Osteoblast (primary cell): ENCODE measurements at regions not wholly inside any gene's neighbourhood (a gene's known extent, or its start where the extent isn't known, plus 50 kb on each side); places are given as distances from the start of the nearest gene placed in this dataset.

Source experiments
- DNase-seq: peaks from one replicate; pipeline ENCODE4 v3.0.0; 2011; ENCODE audit warnings: low spot score, mixed read lengths; ENCODE audit not compliant: insufficient read length; ENCODE audit errors: missing footprints
- H2AFZ ChIP-seq: 2 replicates; pipeline ENCODE4 v1.6.0; 2011; ENCODE audit warnings: mild to moderate bottlenecking, low read length
- H3K27ac ChIP-seq: 2 replicates; pipeline ENCODE4 v1.5.1; 2011; ENCODE audit warnings: mild to moderate bottlenecking, low read depth, low read length, moderate library complexity
- H3K27me3 ChIP-seq: 2 replicates; pipeline ENCODE4 v1.6.0; 2012; ENCODE audit warnings: mild to moderate bottlenecking, control low read depth, inconsistent platforms, low read length, moderate library complexity; ENCODE audit not compliant: insufficient read depth
- H3K36me3 ChIP-seq: 2 replicates; pipeline ENCODE4 v1.5.1; 2011; ENCODE audit warnings: mild to moderate bottlenecking, low read length, control low read depth, moderate library complexity; ENCODE audit not compliant: insufficient read depth
- H3K4me1 ChIP-seq: 2 replicates; pipeline ENCODE4 v1.5.1; 2011; ENCODE audit warnings: mild to moderate bottlenecking, low read length, control low read depth, moderate library complexity; ENCODE audit not compliant: insufficient read depth
- H3K4me2 ChIP-seq: 2 replicates; pipeline ENCODE4 v1.6.0; 2011; ENCODE audit warnings: mild to moderate bottlenecking, low read length; ENCODE audit not compliant: insufficient read depth
- H3K4me3 ChIP-seq: fragments of 200-600 bp; sonication (generic); 3 replicates; pipeline ENCODE4 v1.5.1; 2012; ENCODE audit warnings: mild to moderate bottlenecking, low read length, inconsistent platforms; ENCODE audit not compliant: insufficient read depth
- H3K79me2 ChIP-seq: 2 replicates; pipeline ENCODE4 v1.6.0; 2012; ENCODE audit warnings: mild to moderate bottlenecking, low read length, control low read depth, inconsistent platforms; ENCODE audit not compliant: insufficient read depth
- H3K9me3 ChIP-seq: 2 replicates; pipeline ENCODE4 v1.5.1; 2011; ENCODE audit warnings: low read depth, low read length, control low read depth
- H4K20me1 ChIP-seq: 2 replicates; pipeline ENCODE4 v1.6.0; 2012; ENCODE audit warnings: mild to moderate bottlenecking, low read length, control low read depth; ENCODE audit not compliant: insufficient read depth
- TF ChIP-seq, protein P1 (sequence below): IDR thresholded peaks from 2 replicates; pipeline ENCODE4 v1.5.1; 2011; ENCODE audit warnings: mild to moderate bottlenecking, low read depth, low read length, moderate library complexity; ENCODE audit errors: extremely low read depth

DNA sequence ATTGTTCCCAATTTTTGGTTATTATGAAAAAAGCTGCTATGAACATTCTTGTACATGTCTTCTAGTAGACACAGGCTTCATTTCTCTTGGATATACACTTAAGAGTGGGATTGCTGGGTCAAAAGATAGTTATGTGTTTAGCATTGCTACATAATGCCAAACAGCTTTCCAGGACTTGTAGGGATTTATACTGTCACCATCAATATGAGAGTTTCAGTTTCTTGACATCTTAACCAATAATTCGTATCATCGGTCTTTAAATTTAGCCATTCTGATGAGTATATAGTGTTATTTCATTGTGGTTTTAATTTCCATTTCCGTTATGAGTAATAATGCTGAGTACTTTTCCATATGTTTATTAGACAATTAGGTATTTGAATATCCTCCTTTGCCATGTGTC lies 190.3 kb upstream of the PFN2 start:
- H3K4me2 ChIP-seq: no peak overlapping the region

DNA sequence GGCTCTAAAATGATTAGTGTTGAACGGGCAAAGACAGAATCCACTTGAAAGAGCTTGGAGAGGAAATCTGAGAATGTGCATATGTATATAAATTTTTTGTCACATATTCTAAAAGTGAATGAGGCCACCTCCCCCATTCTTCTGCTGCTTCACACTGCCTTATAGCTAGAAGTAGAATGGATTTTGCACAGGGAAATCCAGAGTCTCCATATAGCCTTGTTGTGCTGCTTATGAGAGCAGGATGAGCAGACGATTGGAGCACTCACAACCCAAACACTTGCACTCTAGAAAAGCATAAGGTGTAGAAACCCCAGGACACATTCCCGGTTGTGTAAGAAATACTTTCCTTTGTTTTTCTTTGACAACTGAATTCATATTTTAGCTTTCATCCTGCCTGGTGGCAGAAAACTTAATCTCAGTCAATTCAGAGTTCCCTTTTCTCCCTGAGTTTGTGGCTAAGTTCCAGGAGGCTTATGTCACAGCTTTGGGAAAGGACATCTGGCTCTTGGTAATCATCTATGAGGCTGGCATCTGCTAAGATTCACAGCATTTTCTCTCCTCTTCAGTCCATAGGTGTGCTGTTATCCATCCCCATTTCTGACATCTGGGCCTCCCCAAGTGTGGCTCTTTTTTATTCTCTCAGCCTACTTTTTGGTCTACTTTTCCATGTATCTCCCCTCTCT lies 188.4 kb upstream of the PFN2 start:
- no peaks in the 10 kb centered on the region for H3K79me2 ChIP-seq
- H3K4me1 ChIP-seq: no peaks in the 10 kb centered on the region
- no peaks in the 10 kb centered on the region for H3K9me3 ChIP-seq
- no peak overlapping the region for H3K27ac ChIP-seq
- no peaks in the 10 kb centered on the region for H3K27me3 ChIP-seq
- H3K4me3 ChIP-seq: no peak overlapping the region
- peak overlapping the region; percentile 6 for H2AFZ ChIP-seq
- DNase-seq: peak; percentile 34
- no peaks in the 10 kb centered on the region for H3K36me3 ChIP-seq
- no peaks in the 10 kb centered on the region for H4K20me1 ChIP-seq
- TF ChIP-seq, protein P1, sequence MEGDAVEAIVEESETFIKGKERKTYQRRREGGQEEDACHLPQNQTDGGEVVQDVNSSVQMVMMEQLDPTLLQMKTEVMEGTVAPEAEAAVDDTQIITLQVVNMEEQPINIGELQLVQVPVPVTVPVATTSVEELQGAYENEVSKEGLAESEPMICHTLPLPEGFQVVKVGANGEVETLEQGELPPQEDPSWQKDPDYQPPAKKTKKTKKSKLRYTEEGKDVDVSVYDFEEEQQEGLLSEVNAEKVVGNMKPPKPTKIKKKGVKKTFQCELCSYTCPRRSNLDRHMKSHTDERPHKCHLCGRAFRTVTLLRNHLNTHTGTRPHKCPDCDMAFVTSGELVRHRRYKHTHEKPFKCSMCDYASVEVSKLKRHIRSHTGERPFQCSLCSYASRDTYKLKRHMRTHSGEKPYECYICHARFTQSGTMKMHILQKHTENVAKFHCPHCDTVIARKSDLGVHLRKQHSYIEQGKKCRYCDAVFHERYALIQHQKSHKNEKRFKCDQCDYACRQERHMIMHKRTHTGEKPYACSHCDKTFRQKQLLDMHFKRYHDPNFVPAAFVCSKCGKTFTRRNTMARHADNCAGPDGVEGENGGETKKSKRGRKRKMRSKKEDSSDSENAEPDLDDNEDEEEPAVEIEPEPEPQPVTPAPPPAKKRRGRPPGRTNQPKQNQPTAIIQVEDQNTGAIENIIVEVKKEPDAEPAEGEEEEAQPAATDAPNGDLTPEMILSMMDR: no peak
- no peak overlapping the region for H3K4me2 ChIP-seq

More for the DNA sequence above, 190.3 kb upstream of the PFN2 start:
- no peak overlapping the region for H3K4me3 ChIP-seq
- no peaks in the 10 kb centered on the region for H3K27me3 ChIP-seq
- no peaks in the 10 kb centered on the region for H3K36me3 ChIP-seq
- no peaks in the 10 kb centered on the region for H3K9me3 ChIP-seq
- no peaks in the 10 kb centered on the region for H3K79me2 ChIP-seq
- TF ChIP-seq, protein P1: no peak
- H3K4me1 ChIP-seq: no peaks in the 10 kb centered on the region
- H4K20me1 ChIP-seq: no peaks in the 10 kb centered on the region
- no peak for DNase-seq
- H2AFZ ChIP-seq: no peak overlapping the region
- no peak overlapping the region for H3K27ac ChIP-seq

DNA sequence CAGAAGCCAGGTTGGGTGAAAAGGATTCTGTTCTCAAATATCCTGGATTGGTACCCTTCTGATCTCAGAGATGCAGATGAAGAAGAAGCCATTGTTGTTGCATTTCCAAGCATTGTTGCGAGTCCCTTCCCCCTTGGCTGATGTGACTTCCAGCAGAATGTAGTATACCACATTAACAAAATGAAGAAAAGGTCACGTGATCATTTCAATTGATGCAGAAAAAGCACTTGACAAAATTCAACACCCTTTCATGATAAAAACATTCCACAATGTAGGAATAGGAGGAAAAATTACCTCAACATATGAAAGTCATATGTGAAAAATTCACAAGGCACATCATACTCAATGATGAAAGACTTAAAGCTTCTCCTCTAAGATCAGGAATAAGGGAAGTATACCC lies 181.9 kb upstream of the PFN2 start:
- Histone ChIP-seq H3K79me2 (no peaks in the 10 kb centered on the region), H3K27ac (no peak overlapping the region), H3K36me3 (no peaks in the 10 kb centered on the region), H3K9me3 (no peaks in the 10 kb centered on the region), H3K4me3 (no peak overlapping the region), H3K4me2 (no peak overlapping the region), H4K20me1 (no peaks in the 10 kb centered on the region), H2AFZ (no peak overlapping the region), H3K27me3 (no peaks in the 10 kb centered on the region), H3K4me1 (peaks cover 31% of the 10 kb centered on the region)
- TF ChIP-seq, protein P1: no peak
- DNase-seq: no peak

DNA sequence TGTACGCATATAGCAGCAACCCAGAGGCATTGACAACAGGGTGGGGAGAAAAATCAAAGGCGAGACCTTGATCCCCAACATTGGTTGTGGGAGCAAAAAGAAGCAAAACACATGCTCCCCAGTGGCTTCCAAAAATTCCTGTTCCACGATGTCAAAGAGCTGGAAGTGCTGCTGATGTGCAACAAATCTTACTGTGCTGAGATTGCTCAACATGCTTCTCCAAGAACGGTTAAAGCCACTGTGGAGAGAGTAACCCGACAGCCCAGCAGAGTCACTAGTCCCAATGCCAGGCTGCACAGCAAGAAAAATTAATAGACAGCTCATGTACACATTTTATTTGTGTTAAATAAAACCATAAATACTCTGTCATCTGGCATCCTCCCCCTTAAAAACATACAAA lies 179.9 kb upstream of the PFN2 start:
- H4K20me1 ChIP-seq: no peaks in the 10 kb centered on the region
- H3K4me1 ChIP-seq: peaks cover 40% of the 10 kb centered on the region
- H3K9me3 ChIP-seq: no peaks in the 10 kb centered on the region
- peak; percentile 45 for DNase-seq
- TF ChIP-seq, protein P1: no peak
- H3K79me2 ChIP-seq: no peaks in the 10 kb centered on the region
- H3K27me3 ChIP-seq: no peaks in the 10 kb centered on the region
- H3K4me2 ChIP-seq: no peak overlapping the region
- H3K27ac ChIP-seq: peak overlapping the region; percentile 74
- H3K4me3 ChIP-seq: no peak overlapping the region
- no peak overlapping the region for H2AFZ ChIP-seq
- no peaks in the 10 kb centered on the region for H3K36me3 ChIP-seq
